Non-pigmented ciliary epithelial cell (primary cell): ENCODE measurements at regions not wholly inside any gene's neighbourhood (a gene's known extent, or its start where the extent isn't known, plus 50 kb on each side); places are given as distances from the start of the nearest gene placed in this dataset.
"Not testable (repeated sequence)": the region's sequence is repeated elsewhere in the genome, so short reads cannot be mapped to it uniquely, and the experiment has no call there.

Source experiments
- DNase-seq: peaks from one replicate; pipeline ENCODE4 v3.0.0-alpha.2; 2010; ENCODE audit warnings: low read depth

DNA sequence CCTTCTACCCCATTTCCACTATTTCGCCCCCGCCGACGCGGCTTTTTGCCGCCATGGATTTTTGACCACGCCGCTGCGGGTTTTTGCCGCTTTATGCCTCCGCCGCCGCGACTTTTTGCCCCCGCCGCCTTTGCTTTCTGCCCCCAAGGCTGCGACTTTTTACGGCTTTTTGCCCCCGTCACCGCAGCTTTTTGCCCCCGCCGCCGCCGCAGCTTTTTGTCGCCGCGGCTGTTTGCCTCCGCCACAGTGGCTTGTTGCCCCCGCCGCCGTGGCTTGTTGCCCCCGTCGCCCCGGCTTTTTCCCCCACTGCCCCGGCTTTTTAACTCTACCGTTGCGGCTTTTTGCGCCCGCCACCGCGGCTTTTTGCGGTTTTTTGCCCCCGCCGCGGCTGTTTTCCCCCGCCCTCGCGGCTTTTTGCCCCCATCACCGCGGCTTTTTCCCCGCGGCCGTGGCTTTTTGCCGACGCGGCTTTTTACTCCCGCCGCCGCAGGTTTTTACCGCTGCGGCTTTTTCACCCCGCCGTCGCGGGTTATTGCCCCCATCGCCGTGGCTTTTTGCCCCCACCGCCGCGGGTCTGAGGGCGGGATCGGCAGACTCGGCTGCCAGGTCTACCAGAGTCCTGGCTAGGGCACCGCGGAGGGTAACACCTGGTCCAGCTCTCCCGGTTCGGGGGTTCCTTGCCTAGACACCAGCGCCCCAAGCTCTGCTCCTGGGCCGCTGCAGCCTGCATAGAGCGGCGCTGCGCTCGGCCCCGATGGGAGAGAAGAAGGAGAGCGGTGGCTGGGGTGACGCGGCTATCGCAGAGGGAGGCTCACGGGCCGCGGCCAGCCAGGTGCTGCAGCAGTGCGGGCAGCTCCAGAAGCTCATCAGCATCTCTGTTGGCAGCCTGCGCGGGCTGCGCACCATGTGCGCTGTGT lies 562.7 kb upstream of the WSB1 start:
- DNase-seq: no peak

DNA sequence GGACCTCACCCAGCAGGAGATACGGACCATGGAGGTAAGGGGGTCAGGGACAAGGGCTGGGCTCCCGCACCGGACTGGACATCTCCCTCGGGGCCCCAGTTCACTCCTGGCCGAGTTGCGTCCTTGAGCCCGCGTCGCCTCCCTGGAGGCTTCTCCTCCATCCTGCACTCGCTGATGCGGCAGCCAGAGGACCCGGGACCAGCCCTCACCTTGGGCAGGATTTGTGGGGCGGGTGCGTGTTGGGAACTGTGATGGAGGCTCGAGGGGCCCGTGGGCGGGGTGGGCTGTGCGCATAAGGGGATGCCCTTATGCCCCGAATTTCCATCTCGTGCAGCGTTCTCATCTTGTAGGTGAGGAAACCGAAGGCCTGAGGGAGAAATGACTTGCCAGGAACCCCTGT lies 562.0 kb upstream of the WSB1 start:
- DNase-seq: not testable (repeated sequence)

DNA sequence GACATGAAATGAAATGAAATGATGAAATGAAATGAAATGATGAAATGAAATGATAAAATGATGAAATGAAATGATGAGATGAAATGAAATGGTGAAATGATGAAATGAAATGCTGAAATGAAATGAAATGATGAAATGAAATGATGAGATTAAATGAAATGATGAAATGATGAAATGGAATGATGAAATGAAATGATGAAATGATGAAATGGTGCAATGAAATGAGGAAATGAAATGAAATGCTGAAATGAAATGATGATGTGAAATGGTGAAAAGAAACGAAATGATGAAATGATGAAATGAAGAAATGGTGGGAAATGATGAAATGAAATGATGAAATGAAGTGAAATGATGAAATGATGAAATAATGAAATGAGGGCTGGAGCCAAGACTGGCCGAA lies 559.1 kb upstream of the WSB1 start:
- not testable (repeated sequence) for DNase-seq

- not testable (repeated sequence) for DNase-seq
Measured at GRCh38 chr17:26735977-26736376, 557.9 kb upstream of the WSB1 start.

DNA sequence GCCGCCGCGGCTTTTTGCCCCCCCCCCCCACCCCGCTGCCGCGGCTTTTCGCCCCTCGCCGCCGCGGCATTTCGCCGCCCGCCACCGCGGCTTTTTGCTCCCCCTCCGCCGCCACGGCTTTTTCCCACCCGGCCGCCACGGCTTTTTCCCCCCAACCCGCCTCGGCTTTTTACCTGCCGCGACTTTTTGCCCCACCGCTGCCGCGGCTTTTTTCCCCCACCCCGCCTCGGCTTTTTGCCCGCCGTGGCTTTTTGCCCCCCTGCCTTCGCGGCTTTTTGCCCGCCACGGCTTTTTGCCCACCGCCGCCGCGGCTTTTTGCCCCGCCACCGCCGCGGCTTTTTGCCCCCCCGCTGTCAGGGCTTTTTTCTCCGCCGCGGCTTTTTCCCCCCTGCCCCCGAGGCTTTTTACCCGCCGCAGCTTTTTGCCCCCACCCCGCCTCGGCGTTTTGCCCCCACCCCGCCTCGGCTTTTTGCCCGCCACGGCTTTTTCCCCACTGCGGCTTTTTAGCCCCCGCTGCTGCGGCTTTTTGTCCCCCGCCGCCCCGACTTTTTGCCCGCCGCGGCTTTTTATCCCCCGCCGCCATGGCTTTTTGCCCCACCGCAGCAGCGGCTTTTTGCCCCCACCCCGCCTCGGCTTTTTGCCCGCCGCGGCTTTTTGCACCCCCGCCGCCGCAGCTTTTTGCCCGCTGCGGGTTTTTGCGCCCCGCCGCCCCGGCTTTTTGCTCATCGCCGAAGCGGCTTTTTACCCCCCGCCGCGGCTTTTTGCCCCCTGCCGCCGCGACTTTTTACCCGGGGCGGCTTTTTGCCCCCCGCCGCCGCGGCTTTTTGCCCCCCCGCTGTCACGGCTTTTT lies 527.8 kb upstream of the WSB1 start:
- no peak for DNase-seq

DNA sequence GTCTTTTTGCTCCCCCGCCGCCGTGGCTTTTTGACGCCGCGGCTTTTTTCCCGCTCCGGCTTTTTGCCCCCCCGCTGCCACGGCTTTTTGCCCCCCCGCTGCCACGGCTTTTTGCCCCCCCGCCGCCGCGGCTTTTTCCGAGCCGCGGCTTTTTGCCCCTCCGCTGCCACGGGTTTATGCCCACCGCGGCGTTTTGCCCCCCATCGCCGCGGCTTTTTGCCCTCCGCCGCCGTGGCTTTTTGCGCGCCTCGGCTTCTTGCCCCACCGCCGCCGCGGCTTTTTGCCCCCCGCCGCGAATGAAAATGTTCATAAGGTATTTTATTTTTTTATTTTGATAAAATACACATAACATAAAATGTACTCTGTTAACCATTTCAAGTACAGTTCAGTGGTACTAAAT lies 527.2 kb upstream of the WSB1 start:
- DNase-seq: no peak

- no peak for DNase-seq
Measured at GRCh38 chr17:26773189-26774188, 520.4 kb upstream of the WSB1 start.

DNA sequence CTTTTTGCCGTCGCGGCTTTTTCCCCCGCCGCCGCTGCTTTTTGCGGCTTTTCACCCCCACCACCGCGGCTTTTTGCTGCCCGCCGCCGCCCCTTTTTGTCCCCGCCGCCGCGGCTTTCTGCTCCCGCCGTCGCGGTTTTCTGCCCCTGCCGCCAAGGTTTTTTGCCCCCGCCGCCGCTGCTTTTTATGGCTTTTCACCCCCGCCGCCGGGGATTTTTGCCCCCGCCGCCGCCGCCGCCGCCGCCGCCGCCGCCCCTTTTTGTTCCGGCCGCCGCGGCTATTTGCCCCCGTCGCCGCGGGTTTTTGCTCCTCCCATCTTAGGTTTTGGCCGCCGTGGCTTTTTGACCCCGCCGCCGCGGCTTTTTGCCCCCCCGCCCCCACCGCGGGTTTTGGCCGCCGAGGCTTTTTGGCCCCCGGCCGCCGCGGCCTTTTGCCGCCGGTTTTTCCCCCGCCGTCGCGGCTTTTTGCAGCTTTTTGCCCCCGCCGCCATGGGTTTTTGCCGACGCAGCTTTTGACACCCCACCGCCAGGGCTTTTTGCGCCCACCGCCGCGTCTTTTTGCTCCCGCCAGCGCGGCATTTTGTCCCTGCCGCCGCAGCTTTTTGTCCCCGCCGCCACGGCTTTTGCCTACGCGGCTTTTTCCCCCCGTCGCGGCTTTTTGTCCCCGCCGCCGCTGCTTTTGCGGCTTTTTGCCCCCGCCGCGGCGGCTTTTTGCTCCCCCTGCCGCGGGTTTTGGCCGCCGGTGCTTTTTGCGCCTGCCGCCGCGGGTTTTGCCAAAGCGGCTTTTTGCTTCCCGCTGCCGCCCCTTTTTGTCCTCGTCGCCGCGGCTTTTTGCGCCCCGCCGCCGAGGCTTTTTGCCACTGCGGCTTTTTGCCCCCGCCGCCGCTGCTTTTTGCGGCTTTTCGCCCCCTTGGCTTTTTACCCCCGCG lies 519.4 kb upstream of the WSB1 start:
- DNase-seq: no peak

- DNase-seq: no peak
Measured at GRCh38 chr17:26775219-26775822, 518.6 kb upstream of the WSB1 start.

GRCh38 chr17:26780187-26780814 lies 513.6 kb upstream of the WSB1 start:
- DNase-seq: not testable (repeated sequence)

GRCh38 chr17:26782153-26782552 lies 511.8 kb upstream of the WSB1 start:
- no peak for DNase-seq

DNA sequence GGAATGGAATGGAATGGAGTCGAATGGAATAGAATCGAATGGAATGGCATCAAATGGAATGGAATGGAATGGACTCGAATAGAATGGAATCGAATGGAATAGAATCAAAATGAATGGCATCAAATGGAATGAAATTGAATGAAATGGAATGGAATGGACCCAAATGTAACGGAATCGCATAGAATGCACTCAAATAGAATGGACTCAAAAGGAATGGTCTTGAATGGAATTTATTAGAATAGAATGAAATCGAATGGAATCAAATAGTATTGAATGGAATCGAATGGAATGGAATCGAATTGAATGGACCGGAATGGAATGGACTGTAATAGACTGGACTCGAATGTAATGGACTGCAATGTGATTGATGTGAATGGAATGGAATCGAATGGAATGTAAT lies 501.4 kb upstream of the WSB1 start:
- DNase-seq: no peak

- no peak for DNase-seq
Measured at GRCh38 chr17:26807024-26807423, 486.9 kb upstream of the WSB1 start.

DNA sequence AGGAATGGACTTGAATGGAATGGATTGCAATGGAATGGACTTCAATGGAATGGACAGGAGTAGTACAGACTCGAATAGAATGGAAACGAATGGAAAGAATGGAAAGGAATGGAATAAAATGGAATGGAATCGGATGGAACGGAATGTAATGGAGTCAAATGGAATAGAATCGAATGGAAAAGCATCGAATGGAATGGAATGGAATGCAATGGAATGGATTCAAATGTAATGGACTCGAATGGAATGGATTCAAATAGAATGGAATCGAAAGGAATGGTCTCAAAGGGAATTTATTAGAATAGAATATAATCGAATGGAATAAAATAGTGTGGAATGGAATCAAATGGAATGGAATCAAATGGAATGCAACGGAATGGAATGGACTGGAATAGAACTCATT lies 484.9 kb upstream of the WSB1 start:
- DNase-seq: peak; percentile 1

DNA sequence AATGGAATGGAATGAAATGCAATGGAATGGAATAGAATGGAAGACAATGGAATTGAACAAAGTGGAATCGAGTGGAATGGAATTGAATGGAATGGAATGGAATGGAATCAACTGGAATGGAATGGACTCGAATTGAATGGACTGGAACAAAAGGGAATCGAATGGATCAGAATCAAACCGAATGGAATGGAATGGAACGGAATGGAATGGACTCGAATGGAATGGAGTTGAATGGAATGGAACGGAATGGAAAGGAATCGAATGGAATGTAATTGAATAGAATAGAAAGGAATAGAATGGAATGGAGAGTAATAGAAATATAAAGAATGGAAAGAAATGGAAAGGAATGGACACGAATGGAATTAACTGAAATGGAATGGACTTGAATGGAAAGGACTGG lies 475.2 kb upstream of the WSB1 start:
- no peak for DNase-seq
